MG63 (cell line): ENCODE measurements at regions not wholly inside any gene's neighbourhood (a gene's known extent, or its start where the extent isn't known, plus 50 kb on each side); places are given as distances from the start of the nearest gene placed in this dataset.
"Not testable (repeated sequence)": the region's sequence is repeated elsewhere in the genome, so short reads cannot be mapped to it uniquely, and the experiment has no call there.

ENCODE experiments used
- DNase-seq: peaks from one replicate; pipeline ENCODE4 v3.0.0-alpha.2; 2020
- H3K27me3 ChIP-seq: fragments of 250-450 bp; sonication (Bioruptor Pico); 2 replicates; pipeline ENCODE4 v1.5.1; 2020; ENCODE audit warnings: mild to moderate bottlenecking, moderate library complexity
- H3K36me3 ChIP-seq: fragments of 250-450 bp; sonication (Bioruptor Pico); 2 replicates; pipeline ENCODE4 v1.5.1; 2020; ENCODE audit warnings: mild to moderate bottlenecking, moderate library complexity
- H3K4me3 ChIP-seq: fragments of 250-450 bp; sonication (Bioruptor Pico); 2 replicates; pipeline ENCODE4 v1.5.1; 2020; ENCODE audit warnings: mild to moderate bottlenecking, moderate library complexity
- H3K9me3 ChIP-seq: fragments of 250-450 bp; sonication (Bioruptor Pico); 2 replicates; pipeline ENCODE4 v1.5.1; 2020; ENCODE audit warnings: mild to moderate bottlenecking, moderate library complexity

DNA sequence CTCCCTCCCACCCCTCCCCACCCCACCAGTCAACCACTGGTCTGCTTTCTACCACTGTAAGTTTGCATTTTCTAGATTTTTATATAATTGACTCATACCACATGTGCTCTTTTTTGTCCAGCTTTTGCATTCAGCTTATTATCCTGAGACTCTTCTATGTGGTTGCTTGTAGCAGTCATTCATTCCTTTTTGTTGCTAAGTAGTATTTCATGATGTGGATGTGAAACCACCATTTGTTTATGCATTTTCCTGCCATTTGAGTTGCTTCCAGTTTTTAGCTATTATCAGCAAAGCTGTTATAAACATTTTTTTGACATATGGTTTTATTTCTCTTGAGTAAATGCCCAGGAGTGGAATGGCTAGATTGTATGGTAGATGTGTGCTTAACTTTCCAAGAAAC is 77.0 kb upstream of the FGF3 start:
- no peak for DNase-seq
- Histone ChIP-seq H3K27me3 (no peaks in the 10 kb centered on the region), H3K4me3 (no peak overlapping the region), H3K36me3 (no peaks in the 10 kb centered on the region), H3K9me3 (no peaks in the 10 kb centered on the region)

- DNase-seq, result no peak
- H3K4me3 ChIP-seq, result no peak overlapping the region
- no peaks in the 10 kb centered on the region for H3K9me3 ChIP-seq
- no peaks in the 10 kb centered on the region for H3K27me3 ChIP-seq
- no peaks in the 10 kb centered on the region for H3K36me3 ChIP-seq
Measured at GRCh38 chr11:69898123-69898522, 78.9 kb upstream of the FGF3 start.

- no peaks in the 10 kb centered on the region for H3K36me3 ChIP-seq
- DNase-seq, result peak; percentile 75
- no peaks in the 10 kb centered on the region for H3K9me3 ChIP-seq
- H3K4me3 ChIP-seq, result no peak overlapping the region
- H3K27me3 ChIP-seq, result no peaks in the 10 kb centered on the region
Measured at GRCh38 chr11:69899957-69900821, 81.0 kb upstream of the FGF3 start.

DNA sequence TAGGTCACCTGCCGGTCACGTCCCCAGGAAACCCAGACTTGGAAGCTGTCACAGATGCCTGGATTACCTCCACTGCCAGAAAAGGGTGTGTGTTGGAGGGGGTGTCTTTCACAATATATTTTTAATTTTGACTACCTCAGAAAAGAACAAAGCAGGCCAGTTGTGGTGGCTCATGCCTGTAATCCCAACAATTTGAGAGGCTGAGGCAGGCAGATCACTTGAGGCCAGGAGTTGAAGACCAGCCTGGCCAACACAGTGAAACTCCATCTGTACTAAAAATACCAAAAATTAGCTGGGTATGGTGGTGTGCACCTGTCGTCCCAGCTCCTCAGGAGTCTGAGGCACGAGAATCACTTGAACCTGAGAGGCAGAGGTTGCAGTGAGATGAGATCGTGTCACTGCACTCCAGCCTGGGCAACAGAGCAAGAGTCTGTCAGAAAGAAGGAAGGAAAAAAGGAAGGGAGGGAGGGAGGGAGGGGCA is 81.6 kb upstream of the FGF3 start:
- H3K9me3 ChIP-seq, DNase-seq, H3K36me3 ChIP-seq, H3K4me3 ChIP-seq, H3K27me3 ChIP-seq: not testable (repeated sequence)

GRCh38 chr11:69902337-69902736 is 83.1 kb upstream of the FGF3 start:
- H3K4me3 ChIP-seq, result no peak overlapping the region
- no peak for DNase-seq
- no peaks in the 10 kb centered on the region for H3K27me3 ChIP-seq
- no peaks in the 10 kb centered on the region for H3K36me3 ChIP-seq
- H3K9me3 ChIP-seq, result no peaks in the 10 kb centered on the region

DNA sequence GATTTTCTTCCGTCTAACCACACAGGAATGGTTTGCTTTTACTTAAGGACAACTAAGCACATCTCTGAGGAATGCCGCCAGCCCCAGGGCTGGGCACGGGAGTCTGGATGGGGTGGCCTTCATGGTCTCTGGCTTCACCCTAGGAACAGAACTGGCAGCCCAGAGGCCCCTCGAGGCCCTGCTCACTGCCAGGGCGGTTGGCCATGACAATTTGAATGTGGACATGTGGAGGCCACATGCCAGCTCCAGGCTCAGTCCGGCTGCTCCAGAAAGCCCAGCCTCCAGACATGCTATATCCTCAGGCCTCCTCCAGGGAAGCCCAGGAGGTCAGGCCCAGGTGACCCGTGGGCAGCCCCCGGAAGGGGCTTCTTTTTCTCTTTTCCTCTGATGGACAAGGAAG is 84.0 kb upstream of the FGF3 start:
- DNase-seq, result no peak
- Histone ChIP-seq H3K9me3 (no peaks in the 10 kb centered on the region), H3K27me3 (no peaks in the 10 kb centered on the region), H3K36me3 (no peaks in the 10 kb centered on the region), H3K4me3 (no peak overlapping the region)

- DNase-seq, result no peak
- Histone ChIP-seq H3K9me3 (no peaks in the 10 kb centered on the region), H3K27me3 (no peaks in the 10 kb centered on the region), H3K36me3 (no peaks in the 10 kb centered on the region), H3K4me3 (no peak overlapping the region)
Measured at GRCh38 chr11:69904161-69904973, 85.2 kb upstream of the FGF3 start.

DNA sequence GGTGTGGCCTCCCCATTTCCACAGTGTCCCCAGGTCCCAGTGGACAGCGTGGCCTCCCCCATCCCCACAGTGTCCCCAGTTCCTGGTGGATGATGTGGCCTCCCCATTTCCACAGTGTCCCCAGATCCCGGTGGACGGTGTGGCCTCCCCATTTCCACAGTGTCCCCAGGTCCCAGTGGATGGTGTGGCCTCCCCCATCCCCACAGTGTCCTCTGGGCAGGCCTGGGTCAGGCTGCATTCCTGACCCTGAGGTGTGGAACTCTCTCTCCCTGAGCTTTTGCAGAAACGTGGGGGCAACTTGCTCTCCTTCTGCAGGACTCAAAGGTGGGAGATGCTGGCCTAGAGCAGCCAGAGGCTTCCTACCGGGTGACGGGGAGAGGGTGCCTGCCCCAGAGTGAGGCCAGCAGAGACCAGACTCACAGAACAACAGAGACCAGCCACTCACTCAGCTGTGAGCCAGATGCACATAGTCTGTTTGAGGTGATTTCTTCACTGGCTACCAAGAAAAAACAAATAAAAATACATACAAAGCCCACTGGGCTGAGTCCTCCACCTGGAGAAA is 85.8 kb upstream of the FGF3 start:
- Histone ChIP-seq H3K27me3 (no peaks in the 10 kb centered on the region), H3K9me3 (no peaks in the 10 kb centered on the region)
- no peak for DNase-seq

DNA sequence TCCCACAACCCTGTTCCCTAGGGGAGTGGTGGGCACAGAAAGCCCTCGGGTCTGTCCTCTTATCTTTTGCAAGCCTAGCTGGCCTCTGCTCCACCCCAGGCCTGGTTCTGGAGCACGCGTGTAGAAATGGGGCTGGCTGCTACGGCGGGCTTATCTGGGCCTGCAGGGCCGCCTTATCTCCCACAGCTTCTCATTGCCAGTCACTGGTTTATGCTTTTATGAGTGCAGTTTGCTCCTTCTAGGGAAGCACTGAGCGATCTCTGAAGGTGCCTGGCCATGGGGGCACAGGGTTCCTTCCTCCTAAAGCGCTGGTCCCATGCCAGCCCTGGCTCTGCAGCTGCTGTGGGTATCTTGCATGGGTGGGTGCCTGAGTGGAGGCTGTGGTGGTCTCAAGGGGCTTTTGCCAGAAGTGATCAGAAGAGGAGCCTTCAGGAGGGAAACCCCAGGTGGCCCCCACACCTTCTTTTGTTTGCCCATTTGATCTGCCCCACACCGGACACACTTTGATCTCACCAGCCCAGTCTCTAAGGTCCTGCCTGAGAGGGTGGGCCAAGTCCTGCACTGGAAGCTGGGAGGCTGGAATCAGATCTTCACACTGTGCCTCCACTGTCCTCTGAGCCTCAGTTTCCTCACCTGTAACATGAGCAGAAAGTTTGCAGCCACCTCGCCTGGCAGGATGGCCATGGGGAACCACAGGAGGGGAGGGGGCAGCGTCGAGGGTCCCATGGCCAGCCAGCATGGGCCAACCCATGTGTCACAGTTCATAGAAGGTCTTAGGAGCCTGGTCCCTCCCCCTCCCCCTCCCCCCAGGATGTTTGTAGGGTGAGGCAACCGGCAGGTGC is 86.6 kb upstream of the FGF3 start:
- Histone ChIP-seq H3K9me3 (no peaks in the 10 kb centered on the region), H3K27me3 (no peaks in the 10 kb centered on the region), H3K4me3 (no peak overlapping the region), H3K36me3 (no peaks in the 10 kb centered on the region)
- DNase-seq, result no peak

More for the DNA sequence above, 85.8 kb upstream of the FGF3 start:
- H3K4me3 ChIP-seq, result no peak overlapping the region
- no peaks in the 10 kb centered on the region for H3K36me3 ChIP-seq

DNA sequence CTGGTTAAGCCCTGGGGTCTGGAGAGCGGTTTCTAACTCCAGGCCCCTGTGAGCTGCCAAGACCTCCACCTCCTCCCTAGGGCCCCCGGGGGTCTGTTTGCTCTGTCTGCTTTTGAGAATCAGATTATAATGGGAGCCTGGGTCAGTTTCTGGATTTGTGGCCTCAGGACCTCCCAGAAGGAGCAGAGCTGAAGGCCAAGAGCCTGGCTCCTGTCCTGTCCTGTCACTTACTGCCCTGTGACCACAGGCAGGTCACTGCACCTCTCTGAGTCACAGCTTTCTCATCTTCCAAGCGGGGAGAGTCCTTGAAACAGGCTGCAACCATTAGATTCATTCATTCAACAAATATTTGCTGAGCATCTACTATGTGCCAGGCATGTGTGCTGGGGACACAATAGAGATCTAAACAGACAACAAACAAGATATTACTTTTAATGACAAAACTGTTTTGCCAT is 87.3 kb upstream of the FGF3 start:
- H3K27me3 ChIP-seq, result no peaks in the 10 kb centered on the region
- no peak overlapping the region for H3K4me3 ChIP-seq
- DNase-seq, result no peak
- H3K9me3 ChIP-seq, result no peaks in the 10 kb centered on the region
- no peaks in the 10 kb centered on the region for H3K36me3 ChIP-seq

GRCh38 chr11:69907611-69908010 is 88.4 kb upstream of the FGF3 start:
- Histone ChIP-seq H3K36me3 (no peaks in the 10 kb centered on the region), H3K4me3 (no peak overlapping the region), H3K9me3 (no peaks in the 10 kb centered on the region), H3K27me3 (no peaks in the 10 kb centered on the region)
- DNase-seq, result no peak

DNA sequence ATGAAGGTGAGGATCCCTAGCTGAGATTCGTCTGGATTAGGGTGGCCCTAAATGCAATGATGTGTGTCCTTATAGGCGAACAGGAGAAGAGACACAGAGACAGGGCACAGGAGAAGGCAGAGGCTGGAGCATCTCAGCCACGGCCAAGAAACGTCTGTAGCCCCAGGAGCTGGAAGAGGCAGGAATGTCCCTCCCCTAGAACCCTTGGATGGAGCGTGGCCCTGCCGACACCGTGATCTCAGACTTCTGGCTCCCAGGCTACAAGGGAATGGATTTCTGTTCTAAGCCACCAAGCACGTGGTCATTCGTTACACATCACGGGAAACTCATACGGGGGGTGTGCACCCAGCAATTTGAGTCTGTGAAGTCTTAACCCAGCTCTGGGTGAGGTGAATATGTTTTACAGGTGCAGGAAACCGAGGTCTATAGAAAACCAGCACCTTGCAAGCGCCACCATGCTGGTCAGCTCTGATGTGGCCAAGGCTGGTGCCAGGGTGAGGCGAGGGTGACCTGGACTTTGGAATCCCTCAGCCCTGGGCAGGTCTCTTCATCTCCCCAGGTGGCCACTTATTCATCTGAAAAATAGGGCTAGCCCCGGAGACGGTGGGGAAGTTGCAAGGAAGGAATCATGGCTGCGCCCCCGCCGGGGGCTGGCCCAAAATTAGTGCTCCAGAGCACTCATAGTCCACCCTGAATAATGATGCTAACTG is 89.5 kb upstream of the FGF3 start:
- no peaks in the 10 kb centered on the region for H3K9me3 ChIP-seq
- no peak for DNase-seq
- H3K27me3 ChIP-seq, result no peaks in the 10 kb centered on the region
- no peak overlapping the region for H3K4me3 ChIP-seq
- no peaks in the 10 kb centered on the region for H3K36me3 ChIP-seq

- Histone ChIP-seq H3K4me3 (no peak overlapping the region), H3K9me3 (no peaks in the 10 kb centered on the region), H3K27me3 (no peaks in the 10 kb centered on the region), H3K36me3 (no peaks in the 10 kb centered on the region)
- DNase-seq, result no peak
Measured at GRCh38 chr11:69909561-69910518, 90.6 kb upstream of the FGF3 start.

- Histone ChIP-seq H3K27me3 (no peaks in the 10 kb centered on the region), H3K9me3 (no peaks in the 10 kb centered on the region), H3K4me3 (no peak overlapping the region), H3K36me3 (no peaks in the 10 kb centered on the region)
- no peak for DNase-seq
Measured at GRCh38 chr11:69910519-69911309, 91.5 kb upstream of the FGF3 start.
